ENCODE measurements at regions not wholly inside any gene's neighbourhood (a gene's known extent, or its start where the extent isn't known, plus 50 kb on each side); places are given as distances from the start of the nearest gene placed in this dataset.

DNA sequence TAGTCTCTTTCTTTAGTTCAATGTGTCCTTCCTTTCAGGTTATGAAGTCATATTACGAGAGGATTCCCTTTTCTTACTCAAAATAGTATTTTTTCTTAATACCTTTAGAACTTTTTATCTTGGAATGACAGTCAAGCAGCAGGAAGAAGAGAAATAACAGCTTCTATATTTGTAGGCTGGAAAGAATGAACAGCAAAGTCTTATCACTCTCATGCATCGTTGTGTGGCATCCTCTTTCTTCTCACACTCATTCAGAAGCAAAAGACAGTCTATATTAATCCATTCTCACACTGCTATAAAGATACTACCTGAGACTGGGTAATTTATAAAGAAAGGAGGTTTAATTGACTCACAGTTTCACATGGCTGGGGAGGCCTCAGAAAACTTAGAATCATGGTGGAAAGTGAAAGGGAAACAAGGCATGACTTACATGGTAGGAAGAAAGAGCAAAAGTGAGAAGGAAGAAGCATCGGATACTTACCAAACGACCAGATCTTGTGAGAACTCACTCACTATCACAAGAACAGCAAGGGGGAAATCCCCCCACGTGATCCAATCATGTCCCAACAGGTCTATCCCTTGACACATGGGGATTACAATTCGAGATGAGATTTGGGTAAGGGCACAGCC, 1646.1 kb upstream of the CDH6 start:
- 100% methylated on average over 2 of the region's 6 CpGs for WGBS (ENCODE audit: insufficient coverage)
- H3K36me3 ChIP-seq (ENCODE audit: control insufficient read depth, insufficient read depth, low read length): no peaks in the 10 kb centered on the region
- H3K27me3 ChIP-seq (ENCODE audit: control insufficient read depth, insufficient read depth, low read length): no peaks in the 10 kb centered on the region
- no peak overlapping the region for H3K4me3 ChIP-seq (ENCODE audit: low read depth, low read length)
- H3K9me3 ChIP-seq (ENCODE audit: control insufficient read depth, insufficient read depth, low read length): no peaks in the 10 kb centered on the region
- no peak for DNase-seq (ENCODE audit: low read depth in 4 of 6, low spot score in 6 of 6)
- H3K27ac ChIP-seq (ENCODE audit: low read depth, low read length): no peak overlapping the region
- H3K4me1 ChIP-seq (ENCODE audit: control insufficient read depth, insufficient read depth, low read length): no peaks in the 10 kb centered on the region

DNA sequence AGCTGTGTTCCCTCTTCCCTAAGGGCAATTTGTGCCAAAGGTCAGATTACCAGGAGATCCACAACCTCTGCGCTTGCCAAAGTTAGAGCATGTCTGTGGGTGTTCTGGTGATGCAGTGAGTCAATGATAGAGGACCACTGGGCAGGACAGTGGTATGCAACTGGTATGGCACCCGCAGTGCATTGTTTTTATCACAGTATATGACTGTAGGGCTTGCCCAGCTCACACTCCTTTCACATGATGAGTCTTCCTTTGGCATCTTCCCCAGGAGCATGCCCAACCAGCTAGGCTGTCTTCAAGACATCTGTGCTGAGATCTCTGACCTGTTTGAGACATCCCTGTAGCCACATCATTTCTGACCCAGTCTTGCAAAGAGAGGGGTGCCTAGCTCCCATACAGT, 1650.0 kb upstream of the CDH6 start:
- 100% methylated on average over 1 of the region's 2 CpGs for WGBS (ENCODE audit: insufficient coverage)
- no peaks in the 10 kb centered on the region for H3K36me3 ChIP-seq (ENCODE audit: control insufficient read depth, insufficient read depth, low read length)
- no peak for DNase-seq (ENCODE audit: low read depth in 4 of 6, low spot score in 6 of 6)
- H3K27me3 ChIP-seq (ENCODE audit: control insufficient read depth, insufficient read depth, low read length): no peaks in the 10 kb centered on the region
- no peaks in the 10 kb centered on the region for H3K4me1 ChIP-seq (ENCODE audit: control insufficient read depth, insufficient read depth, low read length)
- H3K27ac ChIP-seq (ENCODE audit: low read depth, low read length): no peak overlapping the region
- no peak overlapping the region for H3K4me3 ChIP-seq (ENCODE audit: low read depth, low read length)
- no peaks in the 10 kb centered on the region for H3K9me3 ChIP-seq (ENCODE audit: control insufficient read depth, insufficient read depth, low read length)

DNA sequence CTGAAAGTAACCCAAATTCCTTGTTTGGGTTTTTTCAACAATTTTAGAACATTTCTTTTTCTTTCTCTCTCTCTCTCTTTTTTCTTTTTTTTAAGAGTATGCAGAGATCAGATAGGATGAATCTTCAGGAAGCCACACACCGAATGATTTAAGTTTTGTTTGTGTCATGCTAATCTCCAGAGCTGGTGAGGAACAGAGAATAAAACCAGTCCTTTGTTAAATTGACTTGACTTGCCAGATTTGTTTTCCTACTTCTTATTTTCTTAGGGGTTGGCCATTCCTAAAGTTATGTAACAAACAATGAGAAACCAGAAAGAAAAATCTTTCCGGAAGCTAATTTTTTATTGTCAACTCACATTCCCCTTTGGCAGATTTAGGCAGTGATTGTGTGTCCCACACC, 1669.3 kb upstream of the CDH6 start:
- no peaks in the 10 kb centered on the region for H3K27me3 ChIP-seq (ENCODE audit: control insufficient read depth, insufficient read depth, low read length)

GRCh38 chr5:29518176-29518575, 1675.3 kb upstream of the CDH6 start:
- DNase-seq (ENCODE audit: low read depth in 4 of 6, low spot score in 6 of 6): no peak
- WGBS (ENCODE audit: insufficient coverage): no CpG with 5 or more reads among the region's 2 CpGs
- no peaks in the 10 kb centered on the region for H3K9me3 ChIP-seq (ENCODE audit: control insufficient read depth, insufficient read depth, low read length)

More for the DNA sequence above, 1669.3 kb upstream of the CDH6 start:
- Histone ChIP-seq H3K9me3 (ENCODE audit: control insufficient read depth, insufficient read depth, low read length) (no peaks in the 10 kb centered on the region), H3K36me3 (ENCODE audit: control insufficient read depth, insufficient read depth, low read length) (no peaks in the 10 kb centered on the region), H3K4me3 (ENCODE audit: low read depth, low read length) (no peak overlapping the region), H3K27ac (ENCODE audit: low read depth, low read length) (no peak overlapping the region), H3K4me1 (ENCODE audit: control insufficient read depth, insufficient read depth, low read length) (no peaks in the 10 kb centered on the region)
- no CpG with 5 or more reads among the region's 2 CpGs for WGBS (ENCODE audit: insufficient coverage)
- DNase-seq (ENCODE audit: low read depth in 4 of 6, low spot score in 6 of 6): no peak

DNA sequence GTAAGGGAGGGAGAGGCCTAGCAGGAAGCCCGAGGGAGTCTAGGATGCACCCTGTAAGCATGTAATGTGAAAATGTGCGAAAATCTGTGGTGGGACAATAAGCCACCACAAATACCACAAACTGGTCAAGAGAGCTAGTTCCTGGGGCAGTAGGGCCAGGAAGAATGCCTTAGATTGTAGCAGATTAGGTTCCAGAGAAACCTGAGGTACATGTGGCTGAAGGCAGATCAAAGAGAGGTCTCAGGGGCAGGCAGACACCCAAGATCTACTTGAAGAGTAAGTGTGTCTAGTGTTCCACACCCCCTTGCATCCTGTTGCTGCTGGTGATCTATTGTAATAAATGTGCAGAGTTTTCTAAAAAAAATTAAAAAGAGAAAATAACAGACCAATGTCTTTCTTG, 1677.3 kb upstream of the CDH6 start:
- no peak for DNase-seq (ENCODE audit: low read depth in 4 of 6, low spot score in 6 of 6)
- Histone ChIP-seq H3K4me3 (ENCODE audit: low read depth, low read length) (no peak overlapping the region), H3K36me3 (ENCODE audit: control insufficient read depth, insufficient read depth, low read length) (no peaks in the 10 kb centered on the region), H3K27ac (ENCODE audit: low read depth, low read length) (no peak overlapping the region), H3K9me3 (ENCODE audit: control insufficient read depth, insufficient read depth, low read length) (no peaks in the 10 kb centered on the region), H3K27me3 (ENCODE audit: control insufficient read depth, insufficient read depth, low read length) (no peaks in the 10 kb centered on the region), H3K4me1 (ENCODE audit: control insufficient read depth, insufficient read depth, low read length) (no peaks in the 10 kb centered on the region)
- WGBS (ENCODE audit: insufficient coverage): no CpG with 5 or more reads among the region's 2 CpGs

More at GRCh38 chr5:29518176-29518575, 1675.3 kb upstream of the CDH6 start:
- H3K4me1 ChIP-seq (ENCODE audit: control insufficient read depth, insufficient read depth, low read length): no peaks in the 10 kb centered on the region
- H3K36me3 ChIP-seq (ENCODE audit: control insufficient read depth, insufficient read depth, low read length): no peaks in the 10 kb centered on the region
- H3K27ac ChIP-seq (ENCODE audit: low read depth, low read length): no peak overlapping the region
- no peaks in the 10 kb centered on the region for H3K27me3 ChIP-seq (ENCODE audit: control insufficient read depth, insufficient read depth, low read length)
- no peak overlapping the region for H3K4me3 ChIP-seq (ENCODE audit: low read depth, low read length)

GRCh38 chr5:29508131-29508530, 1685.4 kb upstream of the CDH6 start:
- no peaks in the 10 kb centered on the region for H3K9me3 ChIP-seq (ENCODE audit: control insufficient read depth, insufficient read depth, low read length)

DNA sequence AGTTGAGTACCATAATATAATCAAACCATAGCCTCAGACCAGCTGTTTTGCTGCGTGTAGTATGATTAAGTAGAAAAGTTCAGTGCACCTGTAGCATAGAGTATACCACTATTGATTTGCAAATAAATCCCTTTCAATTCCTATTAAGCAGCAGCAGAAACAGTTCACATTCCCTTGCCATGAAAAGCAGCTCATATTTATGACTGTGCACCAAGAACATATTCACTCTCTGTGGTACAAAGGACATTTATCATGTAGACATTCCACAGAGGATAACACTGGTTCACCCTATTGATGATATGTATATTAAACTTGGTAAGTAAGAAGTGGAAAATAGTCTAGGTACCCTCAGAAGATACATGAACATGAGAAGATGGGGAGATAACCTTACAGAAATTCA, 1689.1 kb upstream of the CDH6 start:
- WGBS (ENCODE audit: insufficient coverage): no CpG with 5 or more reads among the region's 1 CpG
- no peak overlapping the region for H3K27ac ChIP-seq (ENCODE audit: low read depth, low read length)

More at GRCh38 chr5:29508131-29508530, 1685.4 kb upstream of the CDH6 start:
- no CpG with 5 or more reads among the region's 2 CpGs for WGBS (ENCODE audit: insufficient coverage)
- H3K27me3 ChIP-seq (ENCODE audit: control insufficient read depth, insufficient read depth, low read length): no peaks in the 10 kb centered on the region
- H3K4me3 ChIP-seq (ENCODE audit: low read depth, low read length): no peak overlapping the region
- no peaks in the 10 kb centered on the region for H3K36me3 ChIP-seq (ENCODE audit: control insufficient read depth, insufficient read depth, low read length)
- H3K4me1 ChIP-seq (ENCODE audit: control insufficient read depth, insufficient read depth, low read length): no peaks in the 10 kb centered on the region
- DNase-seq (ENCODE audit: low read depth in 4 of 6, low spot score in 6 of 6): no peak
- no peak overlapping the region for H3K27ac ChIP-seq (ENCODE audit: low read depth, low read length)

DNA sequence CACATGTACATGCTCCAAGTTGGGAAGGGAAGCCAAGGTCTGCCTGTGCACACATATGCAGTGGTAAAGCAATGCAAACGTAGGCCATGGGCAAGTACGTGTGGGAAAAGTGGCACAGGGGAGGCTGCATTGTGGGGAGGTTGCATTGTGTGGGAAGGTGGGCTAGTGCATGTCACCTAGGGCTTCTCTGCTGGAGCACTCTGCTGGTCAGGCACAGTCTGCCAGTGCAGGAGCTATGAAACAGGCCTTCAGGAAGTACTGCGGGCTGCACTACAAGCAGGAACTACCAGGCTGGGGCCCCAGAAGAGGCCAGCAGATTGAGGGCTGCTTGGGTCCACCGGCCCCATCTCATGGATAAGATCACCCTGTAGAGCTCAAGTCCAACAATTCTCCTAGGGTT, 1694.6 kb upstream of the CDH6 start:
- 91% methylated on average over 4 of the region's 4 CpGs for WGBS (ENCODE audit: insufficient coverage)
- H3K4me3 ChIP-seq (ENCODE audit: low read depth, low read length): no peak overlapping the region
- no peaks in the 10 kb centered on the region for H3K4me1 ChIP-seq (ENCODE audit: control insufficient read depth, insufficient read depth, low read length)
- no peaks in the 10 kb centered on the region for H3K27me3 ChIP-seq (ENCODE audit: control insufficient read depth, insufficient read depth, low read length)
- DNase-seq (ENCODE audit: low read depth in 4 of 6, low spot score in 6 of 6): no peak
- no peaks in the 10 kb centered on the region for H3K36me3 ChIP-seq (ENCODE audit: control insufficient read depth, insufficient read depth, low read length)
- peaks cover 8% of the 10 kb centered on the region for H3K9me3 ChIP-seq (ENCODE audit: control insufficient read depth, insufficient read depth, low read length)
- H3K27ac ChIP-seq (ENCODE audit: low read depth, low read length): no peak overlapping the region

More for the DNA sequence above, 1689.1 kb upstream of the CDH6 start:
- H3K36me3 ChIP-seq (ENCODE audit: control insufficient read depth, insufficient read depth, low read length): no peaks in the 10 kb centered on the region
- DNase-seq (ENCODE audit: low read depth in 4 of 6, low spot score in 6 of 6): no peak
- no peaks in the 10 kb centered on the region for H3K27me3 ChIP-seq (ENCODE audit: control insufficient read depth, insufficient read depth, low read length)
- no peak overlapping the region for H3K4me3 ChIP-seq (ENCODE audit: low read depth, low read length)
- no peaks in the 10 kb centered on the region for H3K9me3 ChIP-seq (ENCODE audit: control insufficient read depth, insufficient read depth, low read length)
- H3K4me1 ChIP-seq (ENCODE audit: control insufficient read depth, insufficient read depth, low read length): no peaks in the 10 kb centered on the region

GRCh38 chr5:29498412-29498811, 1695.1 kb upstream of the CDH6 start:
- Histone ChIP-seq H3K9me3 (ENCODE audit: control insufficient read depth, insufficient read depth, low read length) (peaks cover 8% of the 10 kb centered on the region), H3K4me1 (ENCODE audit: control insufficient read depth, insufficient read depth, low read length) (no peaks in the 10 kb centered on the region), H3K4me3 (ENCODE audit: low read depth, low read length) (no peak overlapping the region), H3K27ac (ENCODE audit: low read depth, low read length) (no peak overlapping the region), H3K36me3 (ENCODE audit: control insufficient read depth, insufficient read depth, low read length) (no peaks in the 10 kb centered on the region), H3K27me3 (ENCODE audit: control insufficient read depth, insufficient read depth, low read length) (no peaks in the 10 kb centered on the region)
- no peak for DNase-seq (ENCODE audit: low read depth in 4 of 6, low spot score in 6 of 6)
- 94% methylated on average over 2 of the region's 2 CpGs for WGBS (ENCODE audit: insufficient coverage)

- Histone ChIP-seq H3K4me1 (ENCODE audit: control insufficient read depth, insufficient read depth, low read length) (no peaks in the 10 kb centered on the region), H3K36me3 (ENCODE audit: control insufficient read depth, insufficient read depth, low read length) (no peaks in the 10 kb centered on the region), H3K27ac (ENCODE audit: low read depth, low read length) (no peak overlapping the region), H3K27me3 (ENCODE audit: control insufficient read depth, insufficient read depth, low read length) (no peaks in the 10 kb centered on the region), H3K9me3 (ENCODE audit: control insufficient read depth, insufficient read depth, low read length) (no peaks in the 10 kb centered on the region), H3K4me3 (ENCODE audit: low read depth, low read length) (no peak overlapping the region)
- DNase-seq (ENCODE audit: low read depth in 4 of 6, low spot score in 6 of 6): no peak
- no CpG with 5 or more reads among the region's 3 CpGs for WGBS (ENCODE audit: insufficient coverage)
Measured at GRCh38 chr5:29485333-29485732, 1708.2 kb upstream of the CDH6 start.

Data from spinal cord (tissue), 9 donors.